GM23338 (cell line): ENCODE measurements at regions not wholly inside any gene's neighbourhood (a gene's known extent, or its start where the extent isn't known, plus 50 kb on each side); places are given as distances from the start of the nearest gene placed in this dataset.

Experiments used
- ATAC-seq: fragments of 200-7000 bp; cut with Tn5 transposase; 3 replicates; pipeline ENCODE4 v1.9.1; 2020
- DNase-seq: peaks from one replicate; pipeline ENCODE4 v3.0.0-alpha.2; 2015; ENCODE audit warnings: low spot score
- H2AFZ ChIP-seq: fragments of 200-600 bp; sonication (generic); 2 replicates; pipeline ENCODE4 v1.8.0; 2016; ENCODE audit warnings: antibody characterized with exemption, mild to moderate bottlenecking, moderate library complexity
- H3F3A ChIP-seq: fragments of 200-600 bp; sonication (generic); replicated peaks from 2 replicates; pipeline ENCODE4 v1.8.0; 2017; ENCODE audit warnings: antibody characterized with exemption, mixed run types, low read depth
- H3K27ac ChIP-seq: fragments of 200-600 bp; sonication (generic); 2 replicates; pipeline ENCODE4 v1.6.1; 2016; ENCODE audit warnings: low read depth
- H3K27me3 ChIP-seq: fragments of 200-600 bp; sonication (generic); 2 replicates; pipeline ENCODE4 v1.8.0; 2016; ENCODE audit warnings: mild to moderate bottlenecking, mixed run types, moderate library complexity; ENCODE audit not compliant: insufficient read depth
- H3K36me3 ChIP-seq: fragments of 200-600 bp; sonication (generic); 2 replicates; pipeline ENCODE4 v1.8.0; 2016; ENCODE audit warnings: mild to moderate bottlenecking; ENCODE audit not compliant: insufficient read depth
- H3K4me1 ChIP-seq: fragments of 200-600 bp; sonication (generic); 2 replicates; pipeline ENCODE4 v1.8.0; 2016; ENCODE audit warnings: mild to moderate bottlenecking, moderate library complexity; ENCODE audit not compliant: insufficient read depth
- H3K4me2 ChIP-seq: fragments of 200-600 bp; sonication (generic); 2 replicates; pipeline ENCODE4 v1.7.1; 2017; ENCODE audit warnings: mixed run types
- H3K4me3 ChIP-seq: fragments of 200-600 bp; sonication (generic); 2 replicates; pipeline ENCODE4 v1.6.1; 2016; ENCODE audit warnings: mixed run types
- H3K79me2 ChIP-seq: fragments of 200-600 bp; sonication (generic); replicated peaks from 2 replicates; pipeline ENCODE4 v1.8.0; 2017; ENCODE audit warnings: mild to moderate bottlenecking; ENCODE audit not compliant: insufficient read depth
- H3K9me2 ChIP-seq: fragments of 200-600 bp; sonication (generic); 2 replicates; pipeline ENCODE4 v1.8.0; 2017; ENCODE audit not compliant: insufficient read depth
- H4K20me1 ChIP-seq: fragments of 200-600 bp; sonication (generic); replicated peaks from 2 replicates; pipeline ENCODE4 v1.8.0; 2017; ENCODE audit warnings: mild to moderate bottlenecking; ENCODE audit not compliant: insufficient read depth
- H3K27ac Mint-ChIP-seq: 2 replicates; pipeline ENCODE4 v1.8.0; 2020; ENCODE audit warnings: inconsistent platforms, mild to moderate bottlenecking, moderate library complexity, mixed read lengths
- H3K27me3 Mint-ChIP-seq: 3 replicates; pipeline ENCODE4 v1.8.0; 2022; ENCODE audit warnings: low read depth, mild to moderate bottlenecking, moderate library complexity, mixed read lengths, inconsistent platforms; ENCODE audit not compliant: insufficient read depth, poor library complexity
- H3K36me3 Mint-ChIP-seq: 3 replicates; pipeline ENCODE4 v1.8.0; 2021; ENCODE audit warnings: low read depth, mild to moderate bottlenecking, inconsistent platforms, moderate library complexity, mixed read lengths
- H3K4me1 Mint-ChIP-seq: 3 replicates; pipeline ENCODE4 v1.8.0; 2020; ENCODE audit warnings: mild to moderate bottlenecking, inconsistent platforms, mixed read lengths
- H3K4me3 Mint-ChIP-seq: 3 replicates; pipeline ENCODE4 v1.8.0; 2021; ENCODE audit warnings: moderate library complexity, mild to moderate bottlenecking, inconsistent platforms, mixed read lengths
- H3K9me3 Mint-ChIP-seq: 3 replicates; pipeline ENCODE4 v1.8.0; 2020; ENCODE audit warnings: moderate library complexity, mild to moderate bottlenecking, inconsistent platforms, mixed read lengths
- CREB1 ChIP-seq: fragments of 250-450 bp; sonication (Bioruptor Pico); IDR thresholded peaks from 2 replicates; pipeline ENCODE4 v1.5.0; 2020; ENCODE audit warnings: low read depth, mild to moderate bottlenecking, moderate library complexity
- CTCF ChIP-seq, 2 experiments: fragments of 200-600 bp in 1 of 2; sonication (generic) in 1 of 2; conservative IDR thresholded peaks; 2 replicates each; pipeline versions ENCODE4 v1.5.1 to v1.6.1; 2016 to 2017; ENCODE audit warnings: antibody characterized with exemption in 2 of 2, low read depth in 2 of 2, mild to moderate bottlenecking in 2 of 2, moderate library complexity in 1 of 2
- EZH2 ChIP-seq: fragments of 200-600 bp; sonication (generic); IDR thresholded peaks from one replicate; pipeline ENCODE4 v1.8.0; 2017; ENCODE audit warnings: antibody characterized with exemption, mild to moderate bottlenecking, low read depth; ENCODE audit not compliant: unreplicated experiment
- EZH2phosphoT487 ChIP-seq: fragments of 200-600 bp; sonication (generic); IDR thresholded peaks from one replicate; pipeline ENCODE4 v1.8.1; 2018; ENCODE audit warnings: antibody characterized with exemption; ENCODE audit not compliant: unreplicated experiment
- JUNB ChIP-seq: IDR thresholded peaks from one replicate; pipeline ENCODE4 v1.6.1; 2016; ENCODE audit warnings: antibody characterized with exemption; ENCODE audit not compliant: unreplicated experiment
- NANOG ChIP-seq: IDR thresholded peaks from 2 replicates; pipeline ENCODE4 v1.6.1; 2016; ENCODE audit warnings: antibody characterized with exemption, borderline replicate concordance
- POLR2AphosphoS5 ChIP-seq: IDR thresholded peaks from 2 replicates; pipeline ENCODE4 v1.6.1; 2016; ENCODE audit warnings: antibody characterized with exemption, low read depth
- ZNF462 ChIP-seq: fragments of 250-450 bp; sonication (Bioruptor Pico); IDR thresholded peaks from 2 replicates; pipeline ENCODE4 v1.5.0; 2020; ENCODE audit warnings: mild to moderate bottlenecking, moderate library complexity
- TF ChIP-seq, protein P1 (sequence below): IDR thresholded peaks from one replicate; pipeline ENCODE4 v1.6.1; 2018; ENCODE audit warnings: antibody characterized with exemption; ENCODE audit not compliant: unreplicated experiment

GRCh38 chrX:56089376-56089775, 142.8 kb upstream of the KLF8 start (continued):
- TF ChIP-seq, protein P1, sequence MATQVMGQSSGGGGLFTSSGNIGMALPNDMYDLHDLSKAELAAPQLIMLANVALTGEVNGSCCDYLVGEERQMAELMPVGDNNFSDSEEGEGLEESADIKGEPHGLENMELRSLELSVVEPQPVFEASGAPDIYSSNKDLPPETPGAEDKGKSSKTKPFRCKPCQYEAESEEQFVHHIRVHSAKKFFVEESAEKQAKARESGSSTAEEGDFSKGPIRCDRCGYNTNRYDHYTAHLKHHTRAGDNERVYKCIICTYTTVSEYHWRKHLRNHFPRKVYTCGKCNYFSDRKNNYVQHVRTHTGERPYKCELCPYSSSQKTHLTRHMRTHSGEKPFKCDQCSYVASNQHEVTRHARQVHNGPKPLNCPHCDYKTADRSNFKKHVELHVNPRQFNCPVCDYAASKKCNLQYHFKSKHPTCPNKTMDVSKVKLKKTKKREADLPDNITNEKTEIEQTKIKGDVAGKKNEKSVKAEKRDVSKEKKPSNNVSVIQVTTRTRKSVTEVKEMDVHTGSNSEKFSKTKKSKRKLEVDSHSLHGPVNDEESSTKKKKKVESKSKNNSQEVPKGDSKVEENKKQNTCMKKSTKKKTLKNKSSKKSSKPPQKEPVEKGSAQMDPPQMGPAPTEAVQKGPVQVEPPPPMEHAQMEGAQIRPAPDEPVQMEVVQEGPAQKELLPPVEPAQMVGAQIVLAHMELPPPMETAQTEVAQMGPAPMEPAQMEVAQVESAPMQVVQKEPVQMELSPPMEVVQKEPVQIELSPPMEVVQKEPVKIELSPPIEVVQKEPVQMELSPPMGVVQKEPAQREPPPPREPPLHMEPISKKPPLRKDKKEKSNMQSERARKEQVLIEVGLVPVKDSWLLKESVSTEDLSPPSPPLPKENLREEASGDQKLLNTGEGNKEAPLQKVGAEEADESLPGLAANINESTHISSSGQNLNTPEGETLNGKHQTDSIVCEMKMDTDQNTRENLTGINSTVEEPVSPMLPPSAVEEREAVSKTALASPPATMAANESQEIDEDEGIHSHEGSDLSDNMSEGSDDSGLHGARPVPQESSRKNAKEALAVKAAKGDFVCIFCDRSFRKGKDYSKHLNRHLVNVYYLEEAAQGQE = no peak

DNA sequence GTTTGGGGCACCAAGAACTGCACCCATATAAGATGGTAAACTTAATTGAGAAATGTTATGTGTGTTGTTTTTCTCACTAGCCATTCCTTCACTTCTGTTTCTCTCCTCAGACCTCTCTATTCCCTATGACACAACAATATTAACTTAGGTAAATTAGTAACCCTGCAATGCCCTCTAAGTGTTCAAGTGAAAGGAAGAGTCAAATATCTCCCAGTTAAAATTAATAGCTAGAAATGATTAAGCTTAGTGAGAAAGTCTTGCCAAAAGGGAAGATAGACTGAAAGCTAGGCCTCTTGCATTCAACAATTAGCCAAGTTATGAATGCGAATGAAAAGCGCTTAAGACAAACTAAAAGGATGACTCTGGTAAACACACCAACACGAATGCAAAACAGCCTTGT, 132.9 kb upstream of the KLF8 start:
- Histone ChIP-seq H3K4me3 (no peak overlapping the region), H3K27me3 (no peaks in the 10 kb centered on the region), H3K79me2 (no peaks in the 10 kb centered on the region), H3K4me1 (peaks cover 8% of the 10 kb centered on the region), H3K27ac (no peak overlapping the region), H4K20me1 (no peaks in the 10 kb centered on the region), H3K4me2 (no peak overlapping the region), H3K36me3 (no peaks in the 10 kb centered on the region), H2AFZ (no peak overlapping the region), H3F3A (no peaks in the 10 kb centered on the region), H3K9me2 (no peaks in the 10 kb centered on the region)
- Mint-ChIP-seq H3K27me3 (no peaks in the 10 kb centered on the region), H3K4me3 (no peak overlapping the region), H3K9me3 (no peaks in the 10 kb centered on the region), H3K4me1 (peaks cover 16% of the 10 kb centered on the region; the same call in 2 of the 3 replicates), H3K36me3 (no peaks in the 10 kb centered on the region), H3K27ac (peak overlapping the region; percentile 17; the same call in 1 of the 2 replicates)
- no peak for DNase-seq
- ATAC-seq = no peak
- TF ChIP-seq CTCF (conservative IDR thresholded peaks at IDR 0.05; ENCODE audit: low read depth in 2 of 2) (no peak), ZNF462 (CRISPR knock-in tag) (no peak), POLR2AphosphoS5 (no peak), JUNB (no peak), EZH2 (no peak), CREB1 (CRISPR knock-in tag) (no peak), EZH2phosphoT487 (no peak), NANOG (no peak)
- TF ChIP-seq, protein P1 = no peak
